ENCODE measurements at regions not wholly inside any gene's neighbourhood (a gene's known extent, or its start where the extent isn't known, plus 50 kb on each side); places are given as distances from the start of the nearest gene placed in this dataset.

GRCh38 chr4:136412708-136413107 is 1119.6 kb downstream of the PCDH18 start:
- Histone ChIP-seq H3K4me3 (ENCODE audit: low read depth, low read length) (no peak overlapping the region), H3K4me1 (ENCODE audit: control insufficient read depth, insufficient read depth, low read length) (no peaks in the 10 kb centered on the region), H3K9me3 (ENCODE audit: control insufficient read depth, insufficient read depth, low read depth, low read length) (no peaks in the 10 kb centered on the region), H3K36me3 (ENCODE audit: control insufficient read depth in 2 of 2, insufficient read depth in 1 of 2, low read length in 2 of 2) (no peaks in the 10 kb centered on the region), H3K27ac (ENCODE audit: extremely low read depth, low read depth, low read length) (no peak overlapping the region)
- POLR2A ChIA-PET: no interaction called here
- CTCF ChIA-PET: no interaction called here
- no peak for TF ChIP-seq SCRT1 (tag by site-specific recombination; IDR thresholded peaks at IDR 0.05; ENCODE audit: borderline replicate concordance)
- TF ChIP-seq, protein P1, sequence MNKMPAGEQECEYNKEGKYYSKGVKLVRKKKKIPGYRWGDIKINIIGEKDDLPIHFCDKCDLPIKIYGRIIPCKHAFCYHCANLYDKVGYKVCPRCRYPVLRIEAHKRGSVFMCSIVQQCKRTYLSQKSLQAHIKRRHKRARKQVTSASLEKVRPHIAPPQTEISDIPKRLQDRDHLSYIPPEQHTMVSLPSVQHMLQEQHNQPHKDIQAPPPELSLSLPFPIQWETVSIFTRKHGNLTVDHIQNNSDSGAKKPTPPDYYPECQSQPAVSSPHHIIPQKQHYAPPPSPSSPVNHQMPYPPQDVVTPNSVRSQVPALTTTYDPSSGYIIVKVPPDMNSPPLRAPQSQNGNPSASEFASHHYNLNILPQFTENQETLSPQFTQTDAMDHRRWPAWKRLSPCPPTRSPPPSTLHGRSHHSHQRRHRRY (tag by site-specific recombination; IDR thresholded peaks at IDR 0.05): no peak
- no peak for TF ChIP-seq ZNF121 (tag by site-specific recombination; IDR thresholded peaks at IDR 0.05)
- TF ChIP-seq, protein P2, sequence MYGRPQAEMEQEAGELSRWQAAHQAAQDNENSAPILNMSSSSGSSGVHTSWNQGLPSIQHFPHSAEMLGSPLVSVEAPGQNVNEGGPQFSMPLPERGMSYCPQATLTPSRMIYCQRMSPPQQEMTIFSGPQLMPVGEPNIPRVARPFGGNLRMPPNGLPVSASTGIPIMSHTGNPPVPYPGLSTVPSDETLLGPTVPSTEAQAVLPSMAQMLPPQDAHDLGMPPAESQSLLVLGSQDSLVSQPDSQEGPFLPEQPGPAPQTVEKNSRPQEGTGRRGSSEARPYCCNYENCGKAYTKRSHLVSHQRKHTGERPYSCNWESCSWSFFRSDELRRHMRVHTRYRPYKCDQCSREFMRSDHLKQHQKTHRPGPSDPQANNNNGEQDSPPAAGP (tag by site-specific recombination; IDR thresholded peaks at IDR 0.05): no peak
- TF ChIP-seq ZNF571 (tag by site-specific recombination; IDR thresholded peaks at IDR 0.05): no peak
- no peak for TF ChIP-seq ZNF610 (tag by site-specific recombination; IDR thresholded peaks at IDR 0.05; ENCODE audit: borderline replicate concordance)
- TF ChIP-seq, protein P3, sequence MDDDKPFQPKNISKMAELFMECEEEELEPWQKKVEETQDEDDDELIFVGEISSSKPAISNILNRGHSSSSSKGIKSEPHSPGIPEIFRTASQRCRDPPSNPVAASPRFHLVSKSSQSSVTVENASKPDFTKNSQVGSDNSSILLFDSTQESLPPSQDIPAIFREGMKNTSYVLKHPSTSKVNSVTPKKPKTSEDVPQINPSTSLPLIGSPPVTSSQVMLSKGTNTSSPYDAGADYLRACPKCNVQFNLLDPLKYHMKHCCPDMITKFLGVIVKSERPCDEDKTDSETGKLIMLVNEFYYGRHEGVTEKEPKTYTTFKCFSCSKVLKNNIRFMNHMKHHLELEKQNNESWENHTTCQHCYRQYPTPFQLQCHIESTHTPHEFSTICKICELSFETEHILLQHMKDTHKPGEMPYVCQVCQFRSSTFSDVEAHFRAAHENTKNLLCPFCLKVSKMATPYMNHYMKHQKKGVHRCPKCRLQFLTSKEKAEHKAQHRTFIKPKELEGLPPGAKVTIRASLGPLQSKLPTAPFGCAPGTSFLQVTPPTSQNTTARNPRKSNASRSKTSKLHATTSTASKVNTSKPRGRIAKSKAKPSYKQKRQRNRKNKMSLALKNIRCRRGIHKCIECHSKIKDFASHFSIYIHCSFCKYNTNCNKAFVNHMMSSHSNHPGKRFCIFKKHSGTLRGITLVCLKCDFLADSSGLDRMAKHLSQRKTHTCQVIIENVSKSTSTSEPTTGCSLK (tag by site-specific recombination; IDR thresholded peaks at IDR 0.05): no peak
- no peak for TF ChIP-seq TRIM28 (IDR thresholded peaks at IDR 0.05; ENCODE audit: borderline replicate concordance, low read length)
- no peak for TF ChIP-seq WT1 (tag by site-specific recombination; IDR thresholded peaks at IDR 0.05)
- no peak for TF ChIP-seq OVOL3 (tag by site-specific recombination; IDR thresholded peaks at IDR 0.05)

DNA sequence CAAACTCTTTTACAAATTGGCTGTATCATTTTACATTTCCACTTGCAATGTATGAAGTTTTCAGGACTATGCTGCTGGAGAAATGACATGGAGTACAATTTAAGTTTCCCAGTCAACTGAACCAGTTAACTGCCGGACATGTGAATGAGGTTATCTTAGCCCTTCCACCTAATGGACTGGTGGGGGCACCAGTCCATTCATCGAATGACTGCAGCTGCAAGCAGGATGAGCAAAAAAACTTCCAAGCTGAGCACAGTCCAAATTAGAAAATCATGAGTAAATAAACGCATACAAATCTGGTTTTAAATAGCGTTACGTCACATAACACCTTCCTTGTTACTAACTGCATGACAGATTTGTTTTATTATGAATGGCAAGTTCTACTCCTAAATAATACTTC is 1131.5 kb downstream of the PCDH18 start:
- H3K9me3 ChIP-seq (ENCODE audit: control insufficient read depth, insufficient read depth, low read depth, low read length): no peaks in the 10 kb centered on the region
- CTCF ChIA-PET: no interaction called here
- no peaks in the 10 kb centered on the region for H3K36me3 ChIP-seq (ENCODE audit: control insufficient read depth in 2 of 2, insufficient read depth in 1 of 2, low read length in 2 of 2)
- no peaks in the 10 kb centered on the region for H3K4me1 ChIP-seq (ENCODE audit: control insufficient read depth, insufficient read depth, low read length)
- H3K27ac ChIP-seq (ENCODE audit: extremely low read depth, low read depth, low read length): no peak overlapping the region
- TF ChIP-seq ZNF791 (tag by site-specific recombination; IDR thresholded peaks at IDR 0.05) (no peak), KLF16 (tag by site-specific recombination; IDR thresholded peaks at IDR 0.05) (no peak), SP7 (tag by site-specific recombination; IDR thresholded peaks at IDR 0.05) (no peak), BCL6B (tag by site-specific recombination; IDR thresholded peaks at IDR 0.05) (no peak), KLF10 (tag by site-specific recombination; IDR thresholded peaks at IDR 0.05) (no peak), PRDM1 (tag by site-specific recombination; IDR thresholded peaks at IDR 0.05) (no peak), ZNF302 (tag by site-specific recombination; IDR thresholded peaks at IDR 0.05; ENCODE audit: low read depth) (no peak), ZNF518A (tag by site-specific recombination; conservative IDR thresholded peaks at IDR 0.05; ENCODE audit: low read depth) (no peak)
- TF ChIP-seq, protein P4, sequence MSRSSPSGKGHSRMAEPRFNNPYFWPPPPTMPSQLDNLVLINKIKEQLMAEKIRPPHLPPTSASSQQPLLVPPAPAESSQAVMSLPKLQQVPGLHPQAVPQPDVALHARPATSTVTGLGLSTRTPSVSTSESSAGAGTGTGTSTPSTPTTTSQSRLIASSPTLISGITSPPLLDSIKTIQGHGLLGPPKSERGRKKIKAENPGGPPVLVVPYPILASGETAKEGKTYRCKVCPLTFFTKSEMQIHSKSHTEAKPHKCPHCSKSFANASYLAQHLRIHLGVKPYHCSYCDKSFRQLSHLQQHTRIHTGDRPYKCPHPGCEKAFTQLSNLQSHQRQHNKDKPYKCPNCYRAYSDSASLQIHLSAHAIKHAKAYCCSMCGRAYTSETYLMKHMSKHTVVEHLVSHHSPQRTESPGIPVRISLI (tag by site-specific recombination; IDR thresholded peaks at IDR 0.05): no peak
- TF ChIP-seq, protein P5, sequence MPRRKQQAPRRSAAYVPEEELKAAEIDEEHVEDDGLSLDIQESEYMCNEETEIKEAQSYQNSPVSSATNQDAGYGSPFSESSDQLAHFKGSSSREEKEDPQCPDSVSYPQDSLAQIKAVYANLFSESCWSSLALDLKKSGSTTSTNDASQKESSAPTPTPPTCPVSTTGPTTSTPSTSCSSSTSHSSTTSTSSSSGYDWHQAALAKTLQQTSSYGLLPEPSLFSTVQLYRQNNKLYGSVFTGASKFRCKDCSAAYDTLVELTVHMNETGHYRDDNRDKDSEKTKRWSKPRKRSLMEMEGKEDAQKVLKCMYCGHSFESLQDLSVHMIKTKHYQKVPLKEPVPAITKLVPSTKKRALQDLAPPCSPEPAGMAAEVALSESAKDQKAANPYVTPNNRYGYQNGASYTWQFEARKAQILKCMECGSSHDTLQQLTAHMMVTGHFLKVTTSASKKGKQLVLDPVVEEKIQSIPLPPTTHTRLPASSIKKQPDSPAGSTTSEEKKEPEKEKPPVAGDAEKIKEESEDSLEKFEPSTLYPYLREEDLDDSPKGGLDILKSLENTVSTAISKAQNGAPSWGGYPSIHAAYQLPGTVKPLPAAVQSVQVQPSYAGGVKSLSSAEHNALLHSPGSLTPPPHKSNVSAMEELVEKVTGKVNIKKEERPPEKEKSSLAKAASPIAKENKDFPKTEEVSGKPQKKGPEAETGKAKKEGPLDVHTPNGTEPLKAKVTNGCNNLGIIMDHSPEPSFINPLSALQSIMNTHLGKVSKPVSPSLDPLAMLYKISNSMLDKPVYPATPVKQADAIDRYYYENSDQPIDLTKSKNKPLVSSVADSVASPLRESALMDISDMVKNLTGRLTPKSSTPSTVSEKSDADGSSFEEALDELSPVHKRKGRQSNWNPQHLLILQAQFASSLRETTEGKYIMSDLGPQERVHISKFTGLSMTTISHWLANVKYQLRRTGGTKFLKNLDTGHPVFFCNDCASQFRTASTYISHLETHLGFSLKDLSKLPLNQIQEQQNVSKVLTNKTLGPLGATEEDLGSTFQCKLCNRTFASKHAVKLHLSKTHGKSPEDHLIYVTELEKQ (tag by site-specific recombination; IDR thresholded peaks at IDR 0.05; ENCODE audit: borderline replicate concordance): no peak
- H3K4me3 ChIP-seq (ENCODE audit: low read depth, low read length): no peak overlapping the region
- POLR2A ChIA-PET: no interaction called here
